ENCODE measurements at regions not wholly inside any gene's neighbourhood (a gene's known extent, or its start where the extent isn't known, plus 50 kb on each side); places are given as distances from the start of the nearest gene placed in this dataset.

GRCh38 chr16:9644258-9644657 lies 538.0 kb downstream of the GRIN2A start:
- TF ChIP-seq, protein P1, sequence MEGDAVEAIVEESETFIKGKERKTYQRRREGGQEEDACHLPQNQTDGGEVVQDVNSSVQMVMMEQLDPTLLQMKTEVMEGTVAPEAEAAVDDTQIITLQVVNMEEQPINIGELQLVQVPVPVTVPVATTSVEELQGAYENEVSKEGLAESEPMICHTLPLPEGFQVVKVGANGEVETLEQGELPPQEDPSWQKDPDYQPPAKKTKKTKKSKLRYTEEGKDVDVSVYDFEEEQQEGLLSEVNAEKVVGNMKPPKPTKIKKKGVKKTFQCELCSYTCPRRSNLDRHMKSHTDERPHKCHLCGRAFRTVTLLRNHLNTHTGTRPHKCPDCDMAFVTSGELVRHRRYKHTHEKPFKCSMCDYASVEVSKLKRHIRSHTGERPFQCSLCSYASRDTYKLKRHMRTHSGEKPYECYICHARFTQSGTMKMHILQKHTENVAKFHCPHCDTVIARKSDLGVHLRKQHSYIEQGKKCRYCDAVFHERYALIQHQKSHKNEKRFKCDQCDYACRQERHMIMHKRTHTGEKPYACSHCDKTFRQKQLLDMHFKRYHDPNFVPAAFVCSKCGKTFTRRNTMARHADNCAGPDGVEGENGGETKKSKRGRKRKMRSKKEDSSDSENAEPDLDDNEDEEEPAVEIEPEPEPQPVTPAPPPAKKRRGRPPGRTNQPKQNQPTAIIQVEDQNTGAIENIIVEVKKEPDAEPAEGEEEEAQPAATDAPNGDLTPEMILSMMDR (IDR thresholded peaks at IDR 0.05): no peak
- no peak for TF ChIP-seq POLR2A (IDR thresholded peaks at IDR 0.05)
